ENCODE measurements at regions not wholly inside any gene's neighbourhood (a gene's known extent, or its start where the extent isn't known, plus 50 kb on each side); places are given as distances from the start of the nearest gene placed in this dataset.
"Not testable (repeated sequence)": the region's sequence is repeated elsewhere in the genome, so short reads cannot be mapped to it uniquely, and the experiment has no call there.

DNA sequence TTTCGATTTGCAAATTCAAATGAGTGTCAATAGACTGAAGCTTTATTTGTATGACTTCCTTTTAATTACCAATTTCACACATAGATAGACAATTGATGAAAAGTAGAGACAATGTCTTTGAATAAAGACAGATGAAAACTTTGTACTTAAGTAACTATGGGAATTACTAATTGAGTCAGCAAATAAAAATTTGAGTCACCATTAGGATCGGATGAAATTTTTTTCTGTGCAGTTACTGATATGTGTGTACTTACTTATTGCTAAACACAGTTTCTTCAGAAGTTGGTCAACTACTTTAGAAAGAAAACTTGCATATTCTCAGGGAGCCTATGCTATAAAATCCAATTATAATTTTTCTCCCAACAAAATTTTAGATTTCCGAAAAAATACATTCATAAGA lies 224.9 kb upstream of the SLC16A7 start:
- no TSS peak for BruUV-seq (replicated peaks)
- no peak for DNase-seq

DNA sequence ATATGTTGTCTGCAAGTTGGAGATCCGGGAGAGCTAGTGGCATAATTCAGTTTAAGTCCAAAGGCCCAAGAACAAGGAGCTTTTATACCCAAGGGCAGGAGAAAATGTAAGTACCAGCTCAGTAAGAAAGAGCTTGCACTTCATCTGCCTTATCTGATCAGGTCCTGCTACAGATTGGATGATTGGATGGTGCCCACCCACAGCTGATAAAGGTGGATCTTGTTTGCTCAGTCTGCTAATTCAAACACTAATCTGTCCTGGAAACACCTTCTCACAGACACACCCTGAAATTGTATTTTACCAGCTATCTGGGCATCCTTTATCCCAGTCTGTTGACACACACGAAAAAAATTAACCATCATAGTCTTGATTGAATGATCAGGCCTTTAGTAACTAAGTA lies 230.7 kb upstream of the SLC16A7 start:
- CTCF ChIA-PET = no interaction called here
- H3K36me3 Mint-ChIP-seq (ENCODE audit: insufficient read depth, unreplicated experiment) = no peaks in the 10 kb centered on the region
- H3K4me3 Mint-ChIP-seq (ENCODE audit: low read depth, unreplicated experiment) = no peak overlapping the region
- intact Hi-C loops (cut with micrococcal nuclease; ENCODE audit: unreplicated experiment) = no loop called here
- no TSS peak for BruUV-seq (replicated peaks)
- no peaks in the 10 kb centered on the region for H3K27me3 Mint-ChIP-seq (ENCODE audit: unreplicated experiment)
- H3K9me3 Mint-ChIP-seq (ENCODE audit: low read depth, unreplicated experiment) = no peaks in the 10 kb centered on the region
- no peak overlapping the region for H3K27ac Mint-ChIP-seq (ENCODE audit: unreplicated experiment)
- TF ChIP-seq, protein P1, sequence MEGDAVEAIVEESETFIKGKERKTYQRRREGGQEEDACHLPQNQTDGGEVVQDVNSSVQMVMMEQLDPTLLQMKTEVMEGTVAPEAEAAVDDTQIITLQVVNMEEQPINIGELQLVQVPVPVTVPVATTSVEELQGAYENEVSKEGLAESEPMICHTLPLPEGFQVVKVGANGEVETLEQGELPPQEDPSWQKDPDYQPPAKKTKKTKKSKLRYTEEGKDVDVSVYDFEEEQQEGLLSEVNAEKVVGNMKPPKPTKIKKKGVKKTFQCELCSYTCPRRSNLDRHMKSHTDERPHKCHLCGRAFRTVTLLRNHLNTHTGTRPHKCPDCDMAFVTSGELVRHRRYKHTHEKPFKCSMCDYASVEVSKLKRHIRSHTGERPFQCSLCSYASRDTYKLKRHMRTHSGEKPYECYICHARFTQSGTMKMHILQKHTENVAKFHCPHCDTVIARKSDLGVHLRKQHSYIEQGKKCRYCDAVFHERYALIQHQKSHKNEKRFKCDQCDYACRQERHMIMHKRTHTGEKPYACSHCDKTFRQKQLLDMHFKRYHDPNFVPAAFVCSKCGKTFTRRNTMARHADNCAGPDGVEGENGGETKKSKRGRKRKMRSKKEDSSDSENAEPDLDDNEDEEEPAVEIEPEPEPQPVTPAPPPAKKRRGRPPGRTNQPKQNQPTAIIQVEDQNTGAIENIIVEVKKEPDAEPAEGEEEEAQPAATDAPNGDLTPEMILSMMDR (IDR thresholded peaks at IDR 0.05; ENCODE audit: unreplicated experiment) = no peak
- H3K4me1 Mint-ChIP-seq (ENCODE audit: low read depth, unreplicated experiment) = no peaks in the 10 kb centered on the region
- no peak for DNase-seq

More for the DNA sequence above, 224.9 kb upstream of the SLC16A7 start:
- TF ChIP-seq, protein P1 (IDR thresholded peaks at IDR 0.05; ENCODE audit: unreplicated experiment) = no peak
- H3K27ac Mint-ChIP-seq (ENCODE audit: unreplicated experiment) = no peak overlapping the region
- intact Hi-C loops (cut with micrococcal nuclease; ENCODE audit: unreplicated experiment) = loop anchor here (5.0 kb wide), 1 partner anchor 204 kb away; no protein-coding TSS in a partner anchor
- H3K4me1 Mint-ChIP-seq (ENCODE audit: low read depth, unreplicated experiment) = no peaks in the 10 kb centered on the region
- H3K36me3 Mint-ChIP-seq (ENCODE audit: insufficient read depth, unreplicated experiment) = no peaks in the 10 kb centered on the region
- H3K4me3 Mint-ChIP-seq (ENCODE audit: low read depth, unreplicated experiment) = no peak overlapping the region
- CTCF ChIA-PET = no interaction called here
- no peaks in the 10 kb centered on the region for H3K27me3 Mint-ChIP-seq (ENCODE audit: unreplicated experiment)
- no peaks in the 10 kb centered on the region for H3K9me3 Mint-ChIP-seq (ENCODE audit: low read depth, unreplicated experiment)

DNA sequence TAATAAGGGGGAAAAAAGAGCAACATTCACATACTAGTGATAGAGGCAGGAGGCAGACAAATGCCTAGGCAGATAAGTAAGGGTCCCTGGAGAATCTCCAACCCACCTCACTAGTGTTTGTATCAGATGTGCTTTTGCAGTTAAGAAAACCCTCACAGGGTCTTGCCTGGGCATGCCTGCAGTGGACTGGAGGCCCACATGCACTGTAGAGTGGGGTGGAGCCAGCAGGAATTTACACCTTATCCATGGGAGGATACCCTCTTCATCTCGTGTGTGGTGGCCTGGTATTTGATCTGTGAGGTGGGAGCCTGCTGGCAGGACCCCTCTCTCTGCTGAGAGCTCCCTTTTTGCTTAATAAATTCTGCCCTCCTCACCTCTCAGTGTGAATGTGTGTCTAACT lies 238.0 kb upstream of the SLC16A7 start:
- H3K36me3 Mint-ChIP-seq (ENCODE audit: insufficient read depth, unreplicated experiment) = no peaks in the 10 kb centered on the region
- DNase-seq = no peak
- intact Hi-C loops (cut with micrococcal nuclease; ENCODE audit: unreplicated experiment) = no loop called here
- no TSS peak for BruUV-seq (replicated peaks)
- no peak overlapping the region for H3K27ac Mint-ChIP-seq (ENCODE audit: unreplicated experiment)
- CTCF ChIA-PET = no interaction called here
- no peaks in the 10 kb centered on the region for H3K4me1 Mint-ChIP-seq (ENCODE audit: low read depth, unreplicated experiment)
- TF ChIP-seq, protein P1 (IDR thresholded peaks at IDR 0.05; ENCODE audit: unreplicated experiment) = no peak
- H3K9me3 Mint-ChIP-seq (ENCODE audit: low read depth, unreplicated experiment) = no peaks in the 10 kb centered on the region
- H3K4me3 Mint-ChIP-seq (ENCODE audit: low read depth, unreplicated experiment) = no peak overlapping the region
- H3K27me3 Mint-ChIP-seq (ENCODE audit: unreplicated experiment) = no peaks in the 10 kb centered on the region

DNA sequence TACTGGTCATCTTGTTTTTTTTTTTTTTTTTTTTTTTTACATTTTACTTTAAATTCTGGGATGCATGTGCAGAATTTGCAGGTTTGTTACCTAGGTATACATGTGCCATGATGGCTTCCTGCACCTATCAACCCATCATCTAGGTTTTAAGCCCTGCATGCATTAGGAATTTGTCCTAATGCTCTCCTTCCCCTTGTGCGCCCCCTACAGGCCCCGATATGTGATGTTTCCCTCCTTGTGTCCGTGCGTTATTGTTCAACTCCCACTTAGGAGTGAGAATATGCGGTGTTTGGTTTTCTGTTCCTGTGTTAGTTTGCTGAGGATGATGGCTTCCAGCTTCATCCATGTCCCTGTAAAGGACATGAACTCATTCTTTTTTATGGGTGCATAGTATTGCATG lies 249.6 kb upstream of the SLC16A7 start:
- BruUV-seq (replicated peaks); H3K4me1 Mint-ChIP-seq (ENCODE audit: low read depth, unreplicated experiment); H3K27ac Mint-ChIP-seq (ENCODE audit: unreplicated experiment); H3K27me3 Mint-ChIP-seq (ENCODE audit: unreplicated experiment); H3K36me3 Mint-ChIP-seq (ENCODE audit: insufficient read depth, unreplicated experiment); DNase-seq; H3K9me3 Mint-ChIP-seq (ENCODE audit: low read depth, unreplicated experiment); H3K4me3 Mint-ChIP-seq (ENCODE audit: low read depth, unreplicated experiment); intact Hi-C loops (cut with micrococcal nuclease; ENCODE audit: unreplicated experiment): not testable (repeated sequence)
- CTCF ChIA-PET = interaction anchor here (0.7 kb wide), 1 partner anchor 905 kb away, joined by 5 read pairs; no protein-coding TSS in a partner anchor
- TF ChIP-seq, protein P1 (IDR thresholded peaks at IDR 0.05; ENCODE audit: unreplicated experiment) = peak; percentile 25

Measured in Calu3 (cell line).